ENCODE measurements at regions not wholly inside any gene's neighbourhood (a gene's known extent, or its start where the extent isn't known, plus 50 kb on each side); places are given as distances from the start of the nearest gene placed in this dataset.

DNA sequence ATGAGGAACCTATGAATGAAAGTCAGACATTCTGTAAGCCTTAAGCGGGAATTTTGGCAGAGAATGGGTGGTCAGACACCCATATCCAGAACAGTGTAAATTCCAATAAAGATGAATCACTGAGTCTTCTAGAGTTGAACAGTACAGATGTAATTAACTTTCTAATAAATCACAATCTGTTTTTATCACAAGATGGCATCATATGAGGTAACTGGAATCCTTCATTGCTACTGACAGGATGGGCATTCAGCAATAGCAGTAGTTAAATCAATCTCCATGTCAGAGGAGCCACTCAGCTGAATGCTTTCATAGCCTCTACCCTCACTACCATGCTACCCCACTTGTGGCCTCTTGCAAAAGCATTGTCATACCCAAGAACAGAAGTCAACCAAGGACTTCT is 690.3 kb downstream of the AMY1C start:
- Histone ChIP-seq H3K4me1 (no peaks in the 10 kb centered on the region), H3K27me3 (no peaks in the 10 kb centered on the region), H3K36me3 (no peaks in the 10 kb centered on the region), H3K4me3 (no peak overlapping the region), H3K9me3 (no peaks in the 10 kb centered on the region), H3K27ac (no peak overlapping the region)
- DNase-seq (ENCODE audit: extremely low spot score in 2 of 2): no peak
- intact Hi-C loops (cut with DNase I): no loop called here
- TF ChIP-seq, protein P1, sequence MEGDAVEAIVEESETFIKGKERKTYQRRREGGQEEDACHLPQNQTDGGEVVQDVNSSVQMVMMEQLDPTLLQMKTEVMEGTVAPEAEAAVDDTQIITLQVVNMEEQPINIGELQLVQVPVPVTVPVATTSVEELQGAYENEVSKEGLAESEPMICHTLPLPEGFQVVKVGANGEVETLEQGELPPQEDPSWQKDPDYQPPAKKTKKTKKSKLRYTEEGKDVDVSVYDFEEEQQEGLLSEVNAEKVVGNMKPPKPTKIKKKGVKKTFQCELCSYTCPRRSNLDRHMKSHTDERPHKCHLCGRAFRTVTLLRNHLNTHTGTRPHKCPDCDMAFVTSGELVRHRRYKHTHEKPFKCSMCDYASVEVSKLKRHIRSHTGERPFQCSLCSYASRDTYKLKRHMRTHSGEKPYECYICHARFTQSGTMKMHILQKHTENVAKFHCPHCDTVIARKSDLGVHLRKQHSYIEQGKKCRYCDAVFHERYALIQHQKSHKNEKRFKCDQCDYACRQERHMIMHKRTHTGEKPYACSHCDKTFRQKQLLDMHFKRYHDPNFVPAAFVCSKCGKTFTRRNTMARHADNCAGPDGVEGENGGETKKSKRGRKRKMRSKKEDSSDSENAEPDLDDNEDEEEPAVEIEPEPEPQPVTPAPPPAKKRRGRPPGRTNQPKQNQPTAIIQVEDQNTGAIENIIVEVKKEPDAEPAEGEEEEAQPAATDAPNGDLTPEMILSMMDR (IDR thresholded peaks at IDR 0.05): no peak
- no peak for TF ChIP-seq POLR2AphosphoS5 (IDR thresholded peaks at IDR 0.05; ENCODE audit: insufficient read depth in 1 of 2, low read depth in 1 of 2)
- TF ChIP-seq POLR2A (IDR thresholded peaks at IDR 0.05): no peak

DNA sequence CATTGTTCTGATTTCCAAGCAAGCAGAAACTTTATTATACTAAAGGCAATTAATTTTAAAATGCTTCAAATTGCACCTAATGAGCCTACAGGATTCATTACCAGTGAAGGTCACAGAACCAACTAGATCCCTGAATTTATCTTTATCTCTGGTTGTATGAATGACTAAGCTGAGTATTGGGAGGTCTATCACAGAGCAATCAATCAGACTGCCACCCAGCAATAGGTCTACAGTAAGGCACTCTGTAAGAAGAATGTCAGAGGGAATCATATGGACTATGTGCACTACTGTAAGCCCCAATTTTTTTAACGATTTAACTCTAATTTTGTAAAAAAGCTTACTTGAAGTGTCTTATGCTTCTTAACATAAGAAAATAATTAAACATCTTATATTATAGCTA is 707.0 kb downstream of the AMY1C start:
- Histone ChIP-seq H3K9me3 (no peaks in the 10 kb centered on the region), H3K4me1 (no peaks in the 10 kb centered on the region), H3K4me3 (no peak overlapping the region), H3K36me3 (no peaks in the 10 kb centered on the region), H3K27ac (no peak overlapping the region), H3K27me3 (no peaks in the 10 kb centered on the region)
- TF ChIP-seq, protein P1 (IDR thresholded peaks at IDR 0.05): no peak
- TF ChIP-seq POLR2A (IDR thresholded peaks at IDR 0.05) (no peak), POLR2AphosphoS5 (IDR thresholded peaks at IDR 0.05; ENCODE audit: insufficient read depth in 1 of 2, low read depth in 1 of 2) (no peak)
- intact Hi-C loops (cut with DNase I): no loop called here
- DNase-seq (ENCODE audit: extremely low spot score in 2 of 2): no peak

DNA sequence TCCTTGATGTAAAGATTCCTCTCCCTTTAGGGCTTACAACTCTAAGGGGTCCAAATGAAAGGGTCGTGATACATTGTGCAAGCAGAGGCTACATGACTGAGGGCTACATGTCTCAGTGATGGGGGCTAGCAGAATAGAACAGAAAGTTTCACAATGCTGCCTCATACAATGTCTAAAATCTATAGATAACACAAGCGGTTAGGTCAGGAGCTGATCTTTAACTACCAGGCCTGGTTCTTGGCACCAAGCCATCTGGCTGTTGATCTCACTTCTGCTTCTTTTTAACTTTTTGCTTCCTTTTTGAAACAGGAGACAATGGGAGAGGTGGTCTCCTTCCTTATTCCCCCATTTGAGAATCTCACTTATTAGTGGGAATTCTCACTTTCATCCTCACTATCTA is 710.2 kb downstream of the AMY1C start:
- H3K9me3 ChIP-seq: no peaks in the 10 kb centered on the region
- no peaks in the 10 kb centered on the region for H3K27me3 ChIP-seq
- intact Hi-C loops (cut with DNase I): no loop called here
- H3K36me3 ChIP-seq: no peaks in the 10 kb centered on the region
- no peak overlapping the region for H3K27ac ChIP-seq
- TF ChIP-seq POLR2A (IDR thresholded peaks at IDR 0.05) (no peak), POLR2AphosphoS5 (IDR thresholded peaks at IDR 0.05; ENCODE audit: insufficient read depth in 1 of 2, low read depth in 1 of 2) (no peak)
- TF ChIP-seq, protein P1 (IDR thresholded peaks at IDR 0.05): no peak
- no peak for DNase-seq (ENCODE audit: extremely low spot score in 2 of 2)
- H3K4me3 ChIP-seq: no peak overlapping the region
- H3K4me1 ChIP-seq: no peaks in the 10 kb centered on the region

DNA sequence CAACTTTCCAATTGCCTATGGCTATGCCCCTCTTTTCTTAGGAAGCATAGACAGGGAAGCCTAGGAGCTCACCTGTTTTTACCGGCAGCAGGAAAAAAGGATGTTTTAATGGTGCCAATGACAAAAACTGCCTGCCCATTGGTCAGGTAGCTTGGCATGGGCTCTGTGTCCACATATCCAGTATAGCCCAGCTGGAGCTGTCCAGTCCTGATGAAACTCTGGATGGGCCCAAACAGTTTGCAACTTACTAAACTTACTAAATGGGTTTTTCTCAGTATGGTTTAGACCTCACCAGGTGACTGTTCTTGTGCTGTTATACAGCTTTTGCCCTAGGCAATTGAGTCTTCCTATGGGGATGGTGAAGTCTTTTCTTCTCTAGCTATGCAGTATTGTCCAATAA is 711.2 kb downstream of the AMY1C start:
- TF ChIP-seq, protein P1 (IDR thresholded peaks at IDR 0.05): no peak
- no peak for TF ChIP-seq POLR2A (IDR thresholded peaks at IDR 0.05)
- no peak for TF ChIP-seq POLR2AphosphoS5 (IDR thresholded peaks at IDR 0.05; ENCODE audit: insufficient read depth in 1 of 2, low read depth in 1 of 2)
- no peaks in the 10 kb centered on the region for H3K9me3 ChIP-seq
- no peaks in the 10 kb centered on the region for H3K4me1 ChIP-seq
- intact Hi-C loops (cut with DNase I): no loop called here
- no peaks in the 10 kb centered on the region for H3K36me3 ChIP-seq
- no peak overlapping the region for H3K4me3 ChIP-seq
- no peak for DNase-seq (ENCODE audit: extremely low spot score in 2 of 2)
- H3K27ac ChIP-seq: no peak overlapping the region
- no peaks in the 10 kb centered on the region for H3K27me3 ChIP-seq

DNA sequence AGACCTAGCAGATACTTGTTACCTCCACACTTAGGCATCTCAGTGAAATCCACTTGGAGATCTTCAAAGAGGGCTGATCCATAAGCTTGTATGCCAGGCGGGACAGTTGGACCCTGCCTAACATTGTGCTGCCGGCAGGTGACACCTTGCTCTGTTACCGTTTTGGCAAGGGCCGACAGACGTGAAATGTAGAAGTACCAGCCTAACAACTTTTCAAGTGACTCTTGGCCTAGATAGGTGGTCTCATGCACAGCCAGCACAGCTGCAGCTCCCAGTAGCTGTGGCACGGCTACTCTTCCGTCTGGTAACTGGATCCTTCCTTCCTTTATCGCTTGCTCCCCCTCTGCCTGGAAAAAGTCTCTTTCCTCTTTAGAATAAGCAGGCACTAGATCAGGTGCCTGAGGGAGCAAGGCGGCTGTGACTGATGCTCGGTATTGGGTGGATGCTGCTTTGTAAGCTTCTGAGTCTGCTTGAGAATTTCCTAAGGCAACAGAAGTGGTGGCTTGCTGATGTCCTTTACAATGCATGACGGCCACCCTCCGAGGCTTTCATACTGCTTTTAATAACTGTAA is 713.5 kb downstream of the AMY1C start:
- H3K27ac ChIP-seq: no peak overlapping the region
- TF ChIP-seq POLR2AphosphoS5 (IDR thresholded peaks at IDR 0.05; ENCODE audit: insufficient read depth in 1 of 2, low read depth in 1 of 2) (no peak), POLR2A (IDR thresholded peaks at IDR 0.05) (no peak)
- TF ChIP-seq, protein P1 (IDR thresholded peaks at IDR 0.05): no peak
- intact Hi-C loops (cut with DNase I): no loop called here
- H3K9me3 ChIP-seq: no peaks in the 10 kb centered on the region
- no peak overlapping the region for H3K4me3 ChIP-seq
- H3K4me1 ChIP-seq: no peaks in the 10 kb centered on the region
- DNase-seq (ENCODE audit: extremely low spot score in 2 of 2): no peak
- no peaks in the 10 kb centered on the region for H3K27me3 ChIP-seq
- H3K36me3 ChIP-seq: no peaks in the 10 kb centered on the region
